GM11168 (cell line): ENCODE measurements at regions not wholly inside any gene's neighbourhood (a gene's known extent, or its start where the extent isn't known, plus 50 kb on each side); places are given as distances from the start of the nearest gene placed in this dataset.

ENCODE experiments used
- in situ Hi-C: fragments of 300-500 bp; cut with MboI; formaldehyde crosslinking; loops from one replicate; pipeline ENCODE4 v1.12.0; 2022; ENCODE audit warnings: low sequenced_read_pairs; ENCODE audit not compliant: unreplicated experiment

GRCh38 chr9:115980976-115981375 is 172.6 kb upstream of the PAPPA start:
- in situ Hi-C loops, result no loop called here

- in situ Hi-C loops, result no loop called here
These were observed 170.2 kb upstream of the PAPPA start for GRCh38 chr9:115983366-115983765.

- in situ Hi-C loops, result no loop called here
These were observed 167.9 kb upstream of the PAPPA start for GRCh38 chr9:115985657-115986056.

GRCh38 chr9:115986508-115986907 is 167.1 kb upstream of the PAPPA start:
- in situ Hi-C loops, result no loop called here

- in situ Hi-C loops, result no loop called here
These were observed 164.9 kb upstream of the PAPPA start for GRCh38 chr9:115988701-115989100.

GRCh38 chr9:115989831-115990230 is 163.8 kb upstream of the PAPPA start:
- in situ Hi-C loops, result no loop called here

- in situ Hi-C loops, result no loop called here
These were observed 160.8 kb upstream of the PAPPA start for GRCh38 chr9:115992834-115993233.

GRCh38 chr9:115997923-115998322 is 155.7 kb upstream of the PAPPA start:
- in situ Hi-C loops, result no loop called here

GRCh38 chr9:115998666-115999065 is 154.9 kb upstream of the PAPPA start:
- in situ Hi-C loops, result no loop called here

GRCh38 chr9:115999498-115999897 is 154.1 kb upstream of the PAPPA start:
- in situ Hi-C loops, result no loop called here

- in situ Hi-C loops, result no loop called here
These were observed 152.8 kb upstream of the PAPPA start for GRCh38 chr9:116000748-116001329.

GRCh38 chr9:116002181-116002580 is 151.4 kb upstream of the PAPPA start:
- in situ Hi-C loops, result no loop called here

GRCh38 chr9:116002624-116003023 is 151.0 kb upstream of the PAPPA start:
- in situ Hi-C loops, result no loop called here

- in situ Hi-C loops, result no loop called here
These were observed 150.2 kb upstream of the PAPPA start for GRCh38 chr9:116003397-116003796.

GRCh38 chr9:116005205-116005604 is 148.4 kb upstream of the PAPPA start:
- in situ Hi-C loops, result no loop called here

- in situ Hi-C loops, result no loop called here
These were observed 145.8 kb upstream of the PAPPA start for GRCh38 chr9:116007824-116008223.

GRCh38 chr9:116008278-116008677 is 145.3 kb upstream of the PAPPA start:
- in situ Hi-C loops, result no loop called here

GRCh38 chr9:116009420-116009819 is 144.2 kb upstream of the PAPPA start:
- in situ Hi-C loops, result no loop called here

GRCh38 chr9:116015855-116016254 is 137.7 kb upstream of the PAPPA start:
- in situ Hi-C loops, result no loop called here

GRCh38 chr9:116020146-116020545 is 133.4 kb upstream of the PAPPA start:
- in situ Hi-C loops, result no loop called here

- in situ Hi-C loops, result no loop called here
These were observed 132.8 kb upstream of the PAPPA start for GRCh38 chr9:116020801-116021200.

- in situ Hi-C loops, result no loop called here
These were observed 126.5 kb upstream of the PAPPA start for GRCh38 chr9:116027096-116027495.

- in situ Hi-C loops, result no loop called here
These were observed 126.1 kb upstream of the PAPPA start for GRCh38 chr9:116027511-116027910.
